Parathyroid adenoma (tissue), 2 donors: ENCODE measurements at regions not wholly inside any gene's neighbourhood (a gene's known extent, or its start where the extent isn't known, plus 50 kb on each side); places are given as distances from the start of the nearest gene placed in this dataset.

ENCODE experiments used
- H2AFZ ChIP-seq: fragments of 300-600 bp; sonication (generic); one replicate; pipeline ENCODE4 v1.7.0; 2017; ENCODE audit warnings: antibody characterized with exemption, mild to moderate bottlenecking
- H3K27ac ChIP-seq: fragments of 300-600 bp; sonication (generic); one replicate; pipeline ENCODE4 v1.7.0; 2017
- H3K27me3 ChIP-seq: fragments of 300-600 bp; sonication (generic); one replicate; pipeline ENCODE4 v1.7.0; 2017; ENCODE audit warnings: low read length; ENCODE audit not compliant: control insufficient read depth, insufficient read depth
- H3K36me3 ChIP-seq: fragments of 300-600 bp; sonication (generic); one replicate; pipeline ENCODE4 v1.7.0; 2017; ENCODE audit warnings: low read length; ENCODE audit not compliant: control insufficient read depth, insufficient read depth
- H3K4me1 ChIP-seq: fragments of 300-600 bp; sonication (generic); one replicate; pipeline ENCODE4 v1.7.0; 2017; ENCODE audit warnings: control low read depth
- H3K4me2 ChIP-seq: fragments of 300-600 bp; sonication (generic); one replicate; pipeline ENCODE4 v1.7.0; 2017; ENCODE audit warnings: low read length
- H3K4me3 ChIP-seq: fragments of 300-600 bp; sonication (generic); one replicate; pipeline ENCODE4 v1.7.0; 2017; ENCODE audit warnings: low read depth, low read length
- H3K79me2 ChIP-seq: fragments of 300-600 bp; sonication (generic); one replicate; pipeline ENCODE4 v1.7.0; 2017; ENCODE audit warnings: control low read depth
- H3K9ac ChIP-seq: fragments of 300-600 bp; sonication (generic); one replicate; pipeline ENCODE4 v1.7.0; 2017; ENCODE audit warnings: mild to moderate bottlenecking
- H3K9me3 ChIP-seq: fragments of 300-600 bp; sonication (generic); one replicate; pipeline ENCODE4 v1.7.0; 2017; ENCODE audit warnings: low read length; ENCODE audit not compliant: control insufficient read depth
- CTCF ChIP-seq: fragments of 300-600 bp; sonication (generic); IDR thresholded peaks from one replicate; pipeline ENCODE4 v1.7.0; 2017; ENCODE audit warnings: antibody characterized with exemption, mild to moderate bottlenecking
- donor health status: primary hyperparathyroidism.

DNA sequence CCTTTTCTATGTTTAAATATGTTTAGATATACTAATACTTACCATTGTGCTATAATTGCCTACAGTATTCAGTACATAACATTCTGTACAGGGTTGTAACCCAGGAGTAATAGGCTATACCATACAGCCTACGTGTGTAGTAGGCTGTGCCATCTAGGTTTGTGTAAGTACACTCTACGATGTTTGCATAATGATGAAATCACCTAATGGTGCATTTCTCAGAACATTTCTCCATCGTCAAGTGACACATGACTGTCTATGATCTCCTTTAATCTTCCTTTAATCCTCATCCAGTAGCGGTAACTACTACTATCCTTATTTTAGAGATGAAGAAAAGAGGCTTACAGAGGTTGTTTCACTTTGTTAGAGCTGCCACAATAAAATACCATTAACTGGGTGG is 369.2 kb downstream of the PLK2 start:
- H3K27ac ChIP-seq, result no peak overlapping the region
- H3K9ac ChIP-seq, result no peak overlapping the region
- H2AFZ ChIP-seq, result no peak overlapping the region
- no peaks in the 10 kb centered on the region for H3K9me3 ChIP-seq
- no peaks in the 10 kb centered on the region for H3K79me2 ChIP-seq
- no peaks in the 10 kb centered on the region for H3K36me3 ChIP-seq
- H3K4me2 ChIP-seq, result no peak overlapping the region
- no peak overlapping the region for H3K4me3 ChIP-seq
- peaks cover 4% of the 10 kb centered on the region for H3K4me1 ChIP-seq
- no peaks in the 10 kb centered on the region for H3K27me3 ChIP-seq
- no peak for TF ChIP-seq CTCF

DNA sequence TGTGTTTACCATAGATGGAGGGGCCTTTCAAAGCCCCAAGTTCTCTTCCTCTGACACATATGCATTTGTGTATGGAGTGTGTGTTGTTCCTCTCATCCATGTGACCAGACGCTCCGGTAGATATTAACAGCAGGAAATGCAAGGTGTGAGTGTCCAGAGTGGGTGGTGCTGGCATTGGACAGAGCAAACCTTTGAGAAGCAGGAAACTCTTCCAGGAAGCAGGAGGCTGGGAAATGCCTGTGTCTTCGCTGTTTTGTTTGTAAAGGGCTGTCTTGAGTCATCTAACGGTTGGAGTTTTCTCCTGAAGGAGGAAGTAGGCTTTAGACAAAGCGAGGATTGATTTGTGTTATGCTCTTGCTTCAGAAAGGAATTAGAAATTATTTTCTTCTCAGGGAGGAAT is 370.9 kb downstream of the PLK2 start:
- no peak overlapping the region for H2AFZ ChIP-seq
- no peak overlapping the region for H3K27ac ChIP-seq

GRCh38 chr5:58087905-58088304 is 372.0 kb downstream of the PLK2 start:
- H3K36me3 ChIP-seq, result no peaks in the 10 kb centered on the region
- no peak for TF ChIP-seq CTCF
- H3K4me2 ChIP-seq, result no peak overlapping the region
- no peak overlapping the region for H3K4me3 ChIP-seq
- no peaks in the 10 kb centered on the region for H3K27me3 ChIP-seq
- no peaks in the 10 kb centered on the region for H3K9me3 ChIP-seq
- no peaks in the 10 kb centered on the region for H3K79me2 ChIP-seq
- H3K27ac ChIP-seq, result no peak overlapping the region
- H3K9ac ChIP-seq, result no peak overlapping the region
- H3K4me1 ChIP-seq, result peaks cover 4% of the 10 kb centered on the region
- H2AFZ ChIP-seq, result no peak overlapping the region

More for the DNA sequence above, 370.9 kb downstream of the PLK2 start:
- Histone ChIP-seq H3K4me1 (peaks cover 4% of the 10 kb centered on the region), H3K4me2 (no peak overlapping the region), H3K4me3 (no peak overlapping the region), H3K9me3 (no peaks in the 10 kb centered on the region), H3K79me2 (no peaks in the 10 kb centered on the region), H3K36me3 (no peaks in the 10 kb centered on the region), H3K27me3 (no peaks in the 10 kb centered on the region), H3K9ac (no peak overlapping the region)
- no peak for TF ChIP-seq CTCF

DNA sequence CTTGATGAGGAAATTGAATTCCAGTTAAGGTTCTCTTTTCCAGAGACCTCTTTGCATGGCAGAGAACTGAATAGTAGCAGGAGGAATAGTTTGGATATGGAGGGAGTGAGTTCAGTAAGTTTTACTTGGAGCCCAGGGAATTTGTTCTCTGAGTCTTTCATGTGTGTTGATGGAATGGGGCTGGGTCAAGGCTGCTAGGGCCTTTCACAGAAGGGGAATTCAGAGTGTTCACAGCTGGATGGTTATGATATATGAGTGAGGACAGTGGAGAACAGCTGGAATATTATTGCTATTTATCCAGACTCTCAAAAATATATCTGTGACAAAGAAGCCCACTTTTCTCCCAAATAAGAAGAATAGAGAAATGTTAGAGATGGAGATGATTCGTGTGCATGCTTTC is 372.8 kb downstream of the PLK2 start:
- Histone ChIP-seq H3K27me3 (no peaks in the 10 kb centered on the region), H3K4me2 (no peak overlapping the region), H3K9ac (no peak overlapping the region), H3K9me3 (no peaks in the 10 kb centered on the region), H3K4me3 (no peak overlapping the region), H2AFZ (no peak overlapping the region), H3K27ac (no peak overlapping the region), H3K36me3 (no peaks in the 10 kb centered on the region), H3K4me1 (peaks cover 4% of the 10 kb centered on the region), H3K79me2 (no peaks in the 10 kb centered on the region)
- TF ChIP-seq CTCF, result no peak

DNA sequence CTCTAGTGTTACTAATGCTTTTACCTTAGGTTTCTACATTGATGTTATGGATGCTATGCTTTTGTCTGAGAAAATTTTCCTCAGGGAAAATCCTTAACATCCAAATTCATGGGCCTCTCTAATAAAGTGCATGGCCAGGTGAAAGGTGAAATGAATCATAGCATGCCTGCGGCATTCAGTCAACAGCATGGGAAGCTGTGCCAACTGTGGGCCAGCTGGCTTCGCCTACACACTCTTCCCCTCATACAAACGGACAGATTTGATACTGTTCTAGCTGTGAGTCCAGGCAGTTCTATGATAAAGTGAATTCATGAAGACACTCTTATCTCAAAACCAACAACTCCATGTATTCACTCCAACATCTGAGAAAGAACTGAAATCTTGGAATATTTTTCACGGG is 374.1 kb downstream of the PLK2 start:
- TF ChIP-seq CTCF, result no peak
- Histone ChIP-seq H3K9ac (no peak overlapping the region), H3K27ac (no peak overlapping the region), H3K9me3 (no peaks in the 10 kb centered on the region), H3K79me2 (no peaks in the 10 kb centered on the region), H3K27me3 (no peaks in the 10 kb centered on the region), H3K36me3 (no peaks in the 10 kb centered on the region), H3K4me3 (no peak overlapping the region), H3K4me1 (peaks cover 4% of the 10 kb centered on the region), H3K4me2 (no peak overlapping the region), H2AFZ (no peak overlapping the region)
